ENCODE measurements at regions not wholly inside any gene's neighbourhood (a gene's known extent, or its start where the extent isn't known, plus 50 kb on each side); places are given as distances from the start of the nearest gene placed in this dataset.

DNA sequence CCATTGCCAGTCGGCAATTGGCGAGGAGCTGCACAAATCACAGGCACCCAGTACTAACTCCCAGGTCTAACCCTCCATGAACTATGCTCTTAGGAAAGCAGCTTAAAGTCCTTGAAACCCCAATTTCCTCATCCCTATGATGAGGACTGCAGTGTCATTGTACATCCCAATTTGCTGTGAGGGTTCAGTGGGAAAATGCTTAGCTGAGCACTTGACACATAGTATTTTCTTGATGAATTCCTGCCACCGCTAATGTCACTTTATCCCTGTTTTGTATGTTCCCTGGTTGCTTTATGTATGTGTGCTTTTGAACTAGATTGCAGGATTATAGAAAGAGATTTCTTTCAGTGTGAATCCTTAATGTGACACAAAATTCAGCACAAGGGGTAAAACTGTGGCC is 161.5 kb upstream of the RBFOX1 start:
- Mint-ChIP-seq H3K9me3 (peaks cover 44% of the 10 kb centered on the region), H3K4me3 (no peak overlapping the region), H3K36me3 (ENCODE audit: low read depth) (peaks cover 6% of the 10 kb centered on the region; the same call in 1 of the 2 replicates), H3K27me3 (ENCODE audit: insufficient read depth) (peaks cover 2% of the 10 kb centered on the region), H3K4me1 (ENCODE audit: low read depth) (no peaks in the 10 kb centered on the region), H3K27ac (no peak overlapping the region)
- no peak for TF ChIP-seq CTCF (IDR thresholded peaks at IDR 0.05)
- DNase-seq: no peak

- no peak for DNase-seq
- H3K27me3 Mint-ChIP-seq (ENCODE audit: insufficient read depth): peaks cover 3% of the 10 kb centered on the region
- TF ChIP-seq CTCF (IDR thresholded peaks at IDR 0.05): no peak
- H3K36me3 Mint-ChIP-seq (ENCODE audit: low read depth): peaks cover 6% of the 10 kb centered on the region; the same call in 1 of the 2 replicates
- H3K9me3 Mint-ChIP-seq: peaks cover 58% of the 10 kb centered on the region
- H3K4me1 Mint-ChIP-seq (ENCODE audit: low read depth): no peaks in the 10 kb centered on the region
- no peak overlapping the region for H3K27ac Mint-ChIP-seq
- H3K4me3 Mint-ChIP-seq: no peak overlapping the region
Observed at GRCh38 chr16:7167626-7168025, 165.0 kb upstream of the RBFOX1 start.

DNA sequence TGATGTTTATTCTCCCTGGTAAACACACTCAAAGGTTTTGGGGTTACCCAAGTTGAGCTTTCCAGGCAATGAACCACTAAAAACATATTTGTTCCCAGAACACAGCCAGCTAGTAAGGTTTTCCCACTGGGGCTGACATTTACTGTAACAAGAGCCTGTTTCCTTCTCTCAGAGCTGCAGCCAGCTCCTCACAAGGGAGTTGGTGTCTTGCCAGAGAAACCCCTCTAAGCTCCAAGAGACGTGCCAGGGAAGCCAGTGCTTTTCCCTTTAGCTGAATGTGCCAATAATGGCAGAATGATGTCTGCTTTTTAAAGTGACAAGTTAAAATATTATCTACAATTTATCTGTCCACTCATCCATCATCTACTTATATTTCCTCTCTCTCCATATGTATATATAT is 170.8 kb upstream of the RBFOX1 start:
- Mint-ChIP-seq H3K27me3 (ENCODE audit: insufficient read depth) (peaks cover 2% of the 10 kb centered on the region; the same call in 1 of the 2 replicates), H3K36me3 (ENCODE audit: low read depth) (no peaks in the 10 kb centered on the region), H3K4me3 (no peak overlapping the region), H3K4me1 (ENCODE audit: low read depth) (no peaks in the 10 kb centered on the region), H3K9me3 (peaks cover 61% of the 10 kb centered on the region), H3K27ac (no peak overlapping the region)
- no peak for DNase-seq
- no peak for TF ChIP-seq CTCF (IDR thresholded peaks at IDR 0.05)

GRCh38 chr16:7160093-7160492 is 172.6 kb upstream of the RBFOX1 start:
- H3K4me1 Mint-ChIP-seq (ENCODE audit: low read depth): no peaks in the 10 kb centered on the region
- no peak overlapping the region for H3K4me3 Mint-ChIP-seq
- H3K27me3 Mint-ChIP-seq (ENCODE audit: insufficient read depth): no peaks in the 10 kb centered on the region
- no peak for DNase-seq
- no peaks in the 10 kb centered on the region for H3K36me3 Mint-ChIP-seq (ENCODE audit: low read depth)
- no peak for TF ChIP-seq CTCF (IDR thresholded peaks at IDR 0.05)
- H3K9me3 Mint-ChIP-seq: peaks cover 48% of the 10 kb centered on the region
- no peak overlapping the region for H3K27ac Mint-ChIP-seq

GRCh38 chr16:7158481-7158880 is 174.2 kb upstream of the RBFOX1 start:
- no peak overlapping the region for H3K4me3 Mint-ChIP-seq
- H3K36me3 Mint-ChIP-seq (ENCODE audit: low read depth): no peaks in the 10 kb centered on the region
- no peaks in the 10 kb centered on the region for H3K27me3 Mint-ChIP-seq (ENCODE audit: insufficient read depth)
- no peak for DNase-seq
- no peak overlapping the region for H3K27ac Mint-ChIP-seq
- H3K4me1 Mint-ChIP-seq (ENCODE audit: low read depth): no peaks in the 10 kb centered on the region
- no peak for TF ChIP-seq CTCF (IDR thresholded peaks at IDR 0.05)
- H3K9me3 Mint-ChIP-seq: peaks cover 59% of the 10 kb centered on the region

DNA sequence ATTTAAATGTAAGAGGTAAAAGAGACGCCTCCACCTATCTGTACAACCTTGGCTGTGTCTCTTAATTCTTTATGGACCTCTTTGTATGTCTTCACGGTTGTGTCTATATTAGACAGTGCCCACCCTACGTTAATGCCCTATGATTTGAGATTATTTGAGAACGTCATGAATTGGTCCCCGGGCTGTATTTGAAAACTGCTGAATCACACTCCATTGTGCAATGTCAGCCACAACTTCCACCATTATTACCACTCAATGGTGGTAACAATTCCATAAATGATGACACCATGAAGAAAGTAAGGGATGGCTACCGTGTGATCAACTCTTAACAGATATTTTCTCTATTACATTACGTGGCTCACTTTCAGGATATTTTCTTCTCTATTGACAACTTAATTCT is 182.4 kb upstream of the RBFOX1 start:
- no peak for DNase-seq
- no peaks in the 10 kb centered on the region for H3K36me3 Mint-ChIP-seq (ENCODE audit: low read depth)
- H3K27me3 Mint-ChIP-seq (ENCODE audit: insufficient read depth): peaks cover 3% of the 10 kb centered on the region; the same call in 1 of the 2 replicates
- no peak for TF ChIP-seq CTCF (IDR thresholded peaks at IDR 0.05)
- H3K4me3 Mint-ChIP-seq: no peak overlapping the region
- H3K4me1 Mint-ChIP-seq (ENCODE audit: low read depth): no peaks in the 10 kb centered on the region
- H3K27ac Mint-ChIP-seq: no peak overlapping the region
- peaks cover 70% of the 10 kb centered on the region for H3K9me3 Mint-ChIP-seq
